ENCODE measurements at regions not wholly inside any gene's neighbourhood (a gene's known extent, or its start where the extent isn't known, plus 50 kb on each side); places are given as distances from the start of the nearest gene placed in this dataset.

GRCh38 chr1:103948526-103948925, 198.8 kb downstream of the AMY1C start:
- Mint-ChIP-seq H3K4me1 (no peaks in the 10 kb centered on the region), H3K27ac (ENCODE audit: low read depth) (no peak overlapping the region), H3K36me3 (ENCODE audit: insufficient read depth) (no peaks in the 10 kb centered on the region), H3K27me3 (no peaks in the 10 kb centered on the region), H3K4me3 (no peak overlapping the region), H3K9me3 (peaks cover 11% of the 10 kb centered on the region)
- no peak for ATAC-seq (replicated peaks; ENCODE audit: extremely low read depth, poor library complexity, severe bottlenecking)
- no peak for DNase-seq (ENCODE audit: low spot score in 2 of 2)

- Mint-ChIP-seq H3K27ac (ENCODE audit: low read depth) (no peak overlapping the region), H3K9me3 (peaks cover 11% of the 10 kb centered on the region), H3K4me1 (no peaks in the 10 kb centered on the region), H3K4me3 (no peak overlapping the region), H3K27me3 (no peaks in the 10 kb centered on the region), H3K36me3 (ENCODE audit: insufficient read depth) (no peaks in the 10 kb centered on the region)
- ATAC-seq (replicated peaks; ENCODE audit: extremely low read depth, poor library complexity, severe bottlenecking) (no peak), DNase-seq (ENCODE audit: low spot score in 2 of 2) (no peak)
Observed at GRCh38 chr1:103949779-103950178, 200.1 kb downstream of the AMY1C start.

GRCh38 chr1:103953386-103953785, 203.7 kb downstream of the AMY1C start:
- no peaks in the 10 kb centered on the region for H3K4me1 Mint-ChIP-seq
- no peak overlapping the region for H3K4me3 Mint-ChIP-seq
- no peaks in the 10 kb centered on the region for H3K36me3 Mint-ChIP-seq (ENCODE audit: insufficient read depth)
- DNase-seq (ENCODE audit: low spot score in 2 of 2) (no peak), ATAC-seq (replicated peaks; ENCODE audit: extremely low read depth, poor library complexity, severe bottlenecking) (no peak)
- no peak overlapping the region for H3K27ac Mint-ChIP-seq (ENCODE audit: low read depth)
- peaks cover 16% of the 10 kb centered on the region for H3K9me3 Mint-ChIP-seq
- H3K27me3 Mint-ChIP-seq, result no peaks in the 10 kb centered on the region

GRCh38 chr1:103958699-103959098, 209.0 kb downstream of the AMY1C start:
- ATAC-seq (replicated peaks; ENCODE audit: extremely low read depth, poor library complexity, severe bottlenecking), result no peak
- H3K36me3 Mint-ChIP-seq (ENCODE audit: insufficient read depth), result no peaks in the 10 kb centered on the region
- peaks cover 10% of the 10 kb centered on the region for H3K9me3 Mint-ChIP-seq
- H3K4me3 Mint-ChIP-seq, result no peak overlapping the region
- H3K4me1 Mint-ChIP-seq, result no peaks in the 10 kb centered on the region
- no peak for DNase-seq (ENCODE audit: low spot score in 2 of 2)
- H3K27me3 Mint-ChIP-seq, result no peaks in the 10 kb centered on the region
- no peak overlapping the region for H3K27ac Mint-ChIP-seq (ENCODE audit: low read depth)

- Mint-ChIP-seq H3K36me3 (ENCODE audit: insufficient read depth) (no peaks in the 10 kb centered on the region), H3K4me1 (no peaks in the 10 kb centered on the region), H3K9me3 (peaks cover 10% of the 10 kb centered on the region), H3K27ac (ENCODE audit: low read depth) (no peak overlapping the region), H3K27me3 (no peaks in the 10 kb centered on the region), H3K4me3 (no peak overlapping the region)
- DNase-seq (ENCODE audit: low spot score in 2 of 2) (no peak), ATAC-seq (replicated peaks; ENCODE audit: extremely low read depth, poor library complexity, severe bottlenecking) (no peak)
Observed at GRCh38 chr1:103959565-103959964, 209.9 kb downstream of the AMY1C start.

- Mint-ChIP-seq H3K9me3 (peaks cover 10% of the 10 kb centered on the region), H3K27ac (ENCODE audit: low read depth) (no peak overlapping the region), H3K27me3 (no peaks in the 10 kb centered on the region), H3K4me1 (no peaks in the 10 kb centered on the region), H3K4me3 (no peak overlapping the region), H3K36me3 (ENCODE audit: insufficient read depth) (no peaks in the 10 kb centered on the region)
- ATAC-seq (replicated peaks; ENCODE audit: extremely low read depth, poor library complexity, severe bottlenecking) (no peak), DNase-seq (ENCODE audit: low spot score in 2 of 2) (no peak)
Observed at GRCh38 chr1:103960045-103960444, 210.3 kb downstream of the AMY1C start.

GRCh38 chr1:103960710-103961109, 211.0 kb downstream of the AMY1C start:
- H3K27ac Mint-ChIP-seq (ENCODE audit: low read depth), result no peak overlapping the region
- no peak for DNase-seq (ENCODE audit: low spot score in 2 of 2)
- no peak overlapping the region for H3K4me3 Mint-ChIP-seq
- peaks cover 15% of the 10 kb centered on the region for H3K9me3 Mint-ChIP-seq
- H3K36me3 Mint-ChIP-seq (ENCODE audit: insufficient read depth), result no peaks in the 10 kb centered on the region
- no peak for ATAC-seq (replicated peaks; ENCODE audit: extremely low read depth, poor library complexity, severe bottlenecking)
- no peaks in the 10 kb centered on the region for H3K4me1 Mint-ChIP-seq
- no peaks in the 10 kb centered on the region for H3K27me3 Mint-ChIP-seq

GRCh38 chr1:103986792-103987191, 237.1 kb downstream of the AMY1C start:
- H3K36me3 Mint-ChIP-seq (ENCODE audit: insufficient read depth), result no peaks in the 10 kb centered on the region
- no peak for ATAC-seq (replicated peaks; ENCODE audit: extremely low read depth, poor library complexity, severe bottlenecking)
- no peak overlapping the region for H3K4me3 Mint-ChIP-seq
- DNase-seq (ENCODE audit: low spot score in 2 of 2), result no peak
- no peak overlapping the region for H3K27ac Mint-ChIP-seq (ENCODE audit: low read depth)
- no peaks in the 10 kb centered on the region for H3K27me3 Mint-ChIP-seq
- no peaks in the 10 kb centered on the region for H3K4me1 Mint-ChIP-seq
- peaks cover 23% of the 10 kb centered on the region for H3K9me3 Mint-ChIP-seq

- Mint-ChIP-seq H3K27ac (ENCODE audit: low read depth) (no peak overlapping the region), H3K36me3 (ENCODE audit: insufficient read depth) (no peaks in the 10 kb centered on the region), H3K9me3 (peaks cover 19% of the 10 kb centered on the region), H3K4me3 (no peak overlapping the region), H3K4me1 (no peaks in the 10 kb centered on the region), H3K27me3 (no peaks in the 10 kb centered on the region)
- ATAC-seq (replicated peaks; ENCODE audit: extremely low read depth, poor library complexity, severe bottlenecking), result no peak
- no peak for DNase-seq (ENCODE audit: low spot score in 2 of 2)
Observed at GRCh38 chr1:103997631-103998030, 247.9 kb downstream of the AMY1C start.

GRCh38 chr1:104018922-104019674, 269.4 kb downstream of the AMY1C start:
- Mint-ChIP-seq H3K4me1 (no peaks in the 10 kb centered on the region), H3K9me3 (peaks cover 43% of the 10 kb centered on the region), H3K27ac (ENCODE audit: low read depth) (no peak overlapping the region), H3K36me3 (ENCODE audit: insufficient read depth) (no peaks in the 10 kb centered on the region), H3K4me3 (no peak overlapping the region), H3K27me3 (no peaks in the 10 kb centered on the region)
- ATAC-seq (replicated peaks; ENCODE audit: extremely low read depth, poor library complexity, severe bottlenecking) (no peak), DNase-seq (ENCODE audit: low spot score in 2 of 2) (no peak)

- no peaks in the 10 kb centered on the region for H3K36me3 Mint-ChIP-seq (ENCODE audit: insufficient read depth)
- no peaks in the 10 kb centered on the region for H3K27me3 Mint-ChIP-seq
- ATAC-seq (replicated peaks; ENCODE audit: extremely low read depth, poor library complexity, severe bottlenecking), result no peak
- DNase-seq (ENCODE audit: low spot score in 2 of 2), result no peak
- H3K4me3 Mint-ChIP-seq, result no peak overlapping the region
- no peak overlapping the region for H3K27ac Mint-ChIP-seq (ENCODE audit: low read depth)
- no peaks in the 10 kb centered on the region for H3K4me1 Mint-ChIP-seq
- H3K9me3 Mint-ChIP-seq, result peaks cover 46% of the 10 kb centered on the region
Observed at GRCh38 chr1:104019675-104020049, 270.0 kb downstream of the AMY1C start.

GRCh38 chr1:104028416-104029035, 278.8 kb downstream of the AMY1C start:
- Mint-ChIP-seq H3K9me3 (peaks cover 11% of the 10 kb centered on the region), H3K4me3 (no peak overlapping the region), H3K4me1 (no peaks in the 10 kb centered on the region), H3K36me3 (ENCODE audit: insufficient read depth) (no peaks in the 10 kb centered on the region), H3K27ac (ENCODE audit: low read depth) (no peak overlapping the region), H3K27me3 (no peaks in the 10 kb centered on the region)
- no peak for DNase-seq (ENCODE audit: low spot score in 2 of 2)
- ATAC-seq (replicated peaks; ENCODE audit: extremely low read depth, poor library complexity, severe bottlenecking), result no peak

- DNase-seq (ENCODE audit: low spot score in 2 of 2) (no peak), ATAC-seq (replicated peaks; ENCODE audit: extremely low read depth, poor library complexity, severe bottlenecking) (no peak)
- Mint-ChIP-seq H3K9me3 (peaks cover 8% of the 10 kb centered on the region), H3K27me3 (no peaks in the 10 kb centered on the region), H3K27ac (ENCODE audit: low read depth) (no peak overlapping the region), H3K4me1 (no peaks in the 10 kb centered on the region), H3K36me3 (ENCODE audit: insufficient read depth) (no peaks in the 10 kb centered on the region), H3K4me3 (no peak overlapping the region)
Observed at GRCh38 chr1:104029456-104029970, 279.8 kb downstream of the AMY1C start.

All from central memory CD8-positive, alpha-beta T cell (primary cell).